CD4-positive, alpha-beta memory T cell (primary cell): ENCODE measurements at regions not wholly inside any gene's neighbourhood (a gene's known extent, or its start where the extent isn't known, plus 50 kb on each side); places are given as distances from the start of the nearest gene placed in this dataset.
"Not testable (repeated sequence)": the region's sequence is repeated elsewhere in the genome, so short reads cannot be mapped to it uniquely, and the experiment has no call there.

ENCODE experiments used
- CTCF ChIA-PET: fragments of 350-600 bp; sonication (Branson Sonifier 250); formaldehyde crosslinking; loops from one replicate; lab custom pipeline; 2021; ENCODE audit warnings: inconsistent platforms; ENCODE audit not compliant: partially characterized antibody; lab: Charles Lee
- POLR2A ChIA-PET: fragments of 350-600 bp; sonication (Branson Sonifier 250); formaldehyde crosslinking; loops from one replicate; lab custom pipeline; 2021; ENCODE audit not compliant: partially characterized antibody; lab: Charles Lee
- DNase-seq, 5 donors: peaks; one replicate each; pipeline versions ENCODE4 v3.0.0 to v3.0.0-alpha.2; 2020 to 2022; ENCODE audit warnings: mixed read lengths in 1 of 5
- H3K27ac ChIP-seq: one replicate; pipeline ENCODE4 v1.7.0; 2013; ENCODE audit warnings: low read depth, low read length
- H3K27me3 ChIP-seq: 2 replicates; pipeline ENCODE4 v1.7.0; 2013; ENCODE audit warnings: mild to moderate bottlenecking, low read length, moderate library complexity; ENCODE audit not compliant: insufficient read depth
- H3K36me3 ChIP-seq: 2 replicates; pipeline ENCODE4 v1.7.0; 2013; ENCODE audit warnings: mild to moderate bottlenecking, low read length, moderate library complexity; ENCODE audit not compliant: insufficient read depth
- H3K4me1 ChIP-seq: 2 replicates; pipeline ENCODE4 v1.7.0; 2013; ENCODE audit warnings: mild to moderate bottlenecking, low read length, moderate library complexity; ENCODE audit not compliant: insufficient read depth
- H3K4me3 ChIP-seq, 2 donors: one replicate each; pipeline ENCODE4 v1.7.0; 2013; ENCODE audit warnings: low read length in 2 of 2, mild to moderate bottlenecking in 1 of 2
- H3K9me3 ChIP-seq, 2 donors: one replicate each; pipeline ENCODE4 v1.7.0; 2013; ENCODE audit warnings: low read length in 2 of 2, control low read depth in 1 of 2; ENCODE audit not compliant: control insufficient read depth in 1 of 2
- H3K27ac Mint-ChIP-seq, 7 donors: one replicate each; pipeline ENCODE4 v1.8.0; 2020 to 2021; ENCODE audit warnings: mixed read lengths in 7 of 7, mild to moderate bottlenecking in 6 of 7, inconsistent platforms in 3 of 7, moderate library complexity in 3 of 7
- H3K27me3 Mint-ChIP-seq, 2 donors: one replicate each; pipeline ENCODE4 v1.8.0; 2020 to 2021; ENCODE audit warnings: mixed read lengths in 2 of 2
- H3K36me3 Mint-ChIP-seq, 2 donors: one replicate each; pipeline ENCODE4 v1.8.0; 2020 to 2021; ENCODE audit warnings: mixed read lengths in 2 of 2, inconsistent platforms in 1 of 2, mild to moderate bottlenecking in 1 of 2
- H3K4me1 Mint-ChIP-seq, 4 donors: one replicate each; pipeline ENCODE4 v1.8.0; 2020 to 2021; ENCODE audit warnings: mixed read lengths in 4 of 4, mild to moderate bottlenecking in 1 of 4
- H3K4me3 Mint-ChIP-seq, 8 donors: one replicate each; pipeline ENCODE4 v1.8.0; 2020 to 2021; ENCODE audit warnings: mixed read lengths in 8 of 8, mild to moderate bottlenecking in 7 of 8, moderate library complexity in 6 of 8, inconsistent platforms in 3 of 8
- H3K9me3 Mint-ChIP-seq, 8 donors: one replicate each; pipeline ENCODE4 v1.8.0; 2020 to 2021; ENCODE audit warnings: mixed read lengths in 8 of 8, mild to moderate bottlenecking in 5 of 8, inconsistent platforms in 3 of 8, moderate library complexity in 1 of 8
- intact Hi-C: fragments of 100-400 bp; cut with micrococcal nuclease; formaldehyde crosslinking; loops from one replicate; pipeline ENCODE4 v1.15.1; 2023

DNA sequence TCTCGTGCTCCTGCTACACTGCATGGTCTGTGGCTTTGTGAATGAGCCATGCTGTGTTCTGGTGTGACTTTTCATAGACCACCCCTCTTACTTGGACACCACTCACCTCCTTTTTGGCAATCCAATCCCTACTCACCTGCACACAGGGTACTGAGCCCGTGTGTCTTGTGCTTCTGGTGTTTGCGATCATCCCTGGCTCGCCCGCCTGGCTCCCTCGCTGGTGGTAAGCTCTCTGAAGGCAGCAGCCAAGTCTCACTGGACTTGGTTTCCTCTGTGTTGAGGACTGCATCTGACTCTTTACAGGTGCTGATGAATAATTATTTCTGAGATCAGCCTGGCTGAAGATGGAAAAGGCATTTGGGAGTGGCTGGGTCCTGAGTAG lies 276.8 kb downstream of the TSN start:
- CTCF ChIA-PET: no interaction called here
- Mint-ChIP-seq H3K9me3 (peaks cover 0 to 1% (median 0%) of the 10 kb centered on the region in 8 donors), H3K27ac (no peak overlapping the region), H3K4me1 (no peaks in the 10 kb centered on the region), H3K4me3 (no peak overlapping the region), H3K27me3 (no peaks in the 10 kb centered on the region), H3K36me3 (no peaks in the 10 kb centered on the region)
- no peaks in the 10 kb centered on the region for H3K9me3 ChIP-seq
- POLR2A ChIA-PET: no interaction called here
- DNase-seq: no peak
- H3K27ac ChIP-seq: no peak overlapping the region
- no peaks in the 10 kb centered on the region for H3K36me3 ChIP-seq
- no peak overlapping the region for H3K4me3 ChIP-seq
- no peaks in the 10 kb centered on the region for H3K4me1 ChIP-seq
- H3K27me3 ChIP-seq: no peaks in the 10 kb centered on the region
- intact Hi-C loops: no loop called here

GRCh38 chr2:122033778-122034177 lies 278.3 kb downstream of the TSN start:
- DNase-seq: no peak
- H3K9me3 Mint-ChIP-seq: peaks cover 0 to 4% (median 0%) of the 10 kb centered on the region in 8 donors
- no peaks in the 10 kb centered on the region for H3K4me1 Mint-ChIP-seq
- Histone ChIP-seq H3K27me3 (no peaks in the 10 kb centered on the region), H3K4me1 (no peaks in the 10 kb centered on the region), H3K27ac (no peak overlapping the region), H3K36me3 (no peaks in the 10 kb centered on the region), H3K9me3 (no peaks in the 10 kb centered on the region), H3K4me3 (no peak overlapping the region)
- no peak overlapping the region for H3K27ac Mint-ChIP-seq
- POLR2A ChIA-PET: no interaction called here
- no peaks in the 10 kb centered on the region for H3K27me3 Mint-ChIP-seq
- CTCF ChIA-PET: no interaction called here
- H3K36me3 Mint-ChIP-seq: no peaks in the 10 kb centered on the region
- no peak overlapping the region for H3K4me3 Mint-ChIP-seq
- intact Hi-C loops: no loop called here

DNA sequence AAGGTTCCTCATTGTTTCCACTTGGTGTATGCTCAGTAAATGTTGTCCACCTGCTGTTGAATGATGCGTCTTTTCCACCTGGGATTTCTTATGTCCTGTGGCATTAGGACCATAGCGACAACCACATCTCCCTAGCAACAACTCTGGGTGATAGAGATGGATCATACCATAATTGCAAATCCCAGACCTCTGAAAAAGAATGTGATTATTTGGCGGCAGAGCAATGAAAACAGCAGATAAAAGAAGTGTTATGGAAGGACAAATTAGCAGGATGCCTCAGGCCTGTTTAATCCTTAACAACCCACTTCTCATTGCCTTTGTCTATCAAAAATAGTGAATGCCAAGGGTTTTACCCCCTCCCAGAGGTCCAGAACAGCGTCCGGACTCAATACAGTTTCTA lies 278.9 kb downstream of the TSN start:
- H3K27me3 Mint-ChIP-seq: no peaks in the 10 kb centered on the region
- Histone ChIP-seq H3K36me3 (no peaks in the 10 kb centered on the region), H3K9me3 (no peaks in the 10 kb centered on the region), H3K4me3 (no peak overlapping the region), H3K27ac (no peak overlapping the region), H3K27me3 (no peaks in the 10 kb centered on the region), H3K4me1 (no peaks in the 10 kb centered on the region)
- no peak overlapping the region for H3K27ac Mint-ChIP-seq
- POLR2A ChIA-PET: no interaction called here
- no peak overlapping the region for H3K4me3 Mint-ChIP-seq
- no peaks in the 10 kb centered on the region for H3K4me1 Mint-ChIP-seq
- CTCF ChIA-PET: no interaction called here
- intact Hi-C loops: no loop called here
- no peak for DNase-seq
- H3K36me3 Mint-ChIP-seq: no peaks in the 10 kb centered on the region
- peaks cover 0 to 6% (median 0%) of the 10 kb centered on the region in 8 donors for H3K9me3 Mint-ChIP-seq

DNA sequence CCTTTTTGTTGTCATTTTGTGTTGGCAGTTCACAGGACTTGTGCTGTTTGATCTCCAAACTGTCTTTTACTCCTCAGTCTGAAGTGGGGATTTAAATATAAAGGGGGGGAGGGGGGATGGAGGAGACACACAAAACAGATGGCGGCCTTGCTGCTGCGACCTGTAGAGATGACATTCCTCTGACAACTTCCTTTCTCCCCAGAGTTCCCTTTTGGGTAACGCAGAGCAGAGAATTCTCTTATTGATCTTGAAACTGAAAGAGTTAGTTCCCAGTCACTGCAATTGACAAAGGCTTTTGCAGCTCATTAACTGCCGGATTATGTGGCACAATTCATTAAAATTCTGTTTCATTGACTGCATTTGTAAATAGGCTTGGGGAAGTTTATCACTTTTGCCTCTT lies 279.3 kb downstream of the TSN start:
- intact Hi-C loops: no loop called here
- POLR2A ChIA-PET: no interaction called here
- no peaks in the 10 kb centered on the region for H3K27me3 Mint-ChIP-seq
- no peak overlapping the region for H3K4me3 Mint-ChIP-seq
- Histone ChIP-seq H3K36me3 (no peaks in the 10 kb centered on the region), H3K9me3 (no peaks in the 10 kb centered on the region), H3K4me1 (no peaks in the 10 kb centered on the region), H3K27ac (no peak overlapping the region), H3K27me3 (no peaks in the 10 kb centered on the region), H3K4me3 (no peak overlapping the region)
- H3K36me3 Mint-ChIP-seq: no peaks in the 10 kb centered on the region
- H3K4me1 Mint-ChIP-seq: no peaks in the 10 kb centered on the region
- H3K27ac Mint-ChIP-seq: no peak overlapping the region
- CTCF ChIA-PET: no interaction called here
- H3K9me3 Mint-ChIP-seq: peaks cover 0 to 6% (median 0%) of the 10 kb centered on the region in 8 donors
- no peak for DNase-seq

GRCh38 chr2:122038816-122039215 lies 283.4 kb downstream of the TSN start:
- H3K27me3 ChIP-seq, CTCF ChIA-PET, H3K4me3 Mint-ChIP-seq, H3K27ac ChIP-seq, H3K4me3 ChIP-seq, H3K9me3 Mint-ChIP-seq, intact Hi-C loops, H3K27ac Mint-ChIP-seq, H3K36me3 Mint-ChIP-seq, DNase-seq, POLR2A ChIA-PET, H3K36me3 ChIP-seq, H3K4me1 Mint-ChIP-seq, H3K4me1 ChIP-seq, H3K9me3 ChIP-seq, H3K27me3 Mint-ChIP-seq: not testable (repeated sequence)

DNA sequence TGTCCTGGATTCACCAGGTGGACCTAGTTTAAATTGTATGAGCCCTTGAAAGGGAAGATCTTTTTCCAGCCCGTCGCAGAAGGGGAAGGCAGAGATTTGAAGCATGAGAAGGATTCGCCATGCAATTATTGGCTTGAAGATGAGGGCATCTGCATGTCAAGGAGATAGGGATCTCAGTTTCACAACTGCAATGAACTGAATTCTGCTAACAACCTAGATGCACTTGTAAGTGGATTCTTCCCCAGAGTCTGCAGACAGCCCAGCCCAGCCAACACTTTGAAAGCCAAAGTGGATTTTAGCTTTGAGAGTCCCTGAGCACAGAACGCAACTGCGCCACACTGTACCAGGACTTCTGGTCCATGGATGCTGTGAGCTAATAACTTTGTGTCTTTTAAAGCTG lies 286.0 kb downstream of the TSN start:
- H3K9me3 Mint-ChIP-seq: peaks cover 0 to 6% (median 1%) of the 10 kb centered on the region in 8 donors
- CTCF ChIA-PET: no interaction called here
- Histone ChIP-seq H3K4me1 (no peaks in the 10 kb centered on the region), H3K9me3 (no peaks in the 10 kb centered on the region), H3K27ac (no peak overlapping the region), H3K4me3 (no peak overlapping the region), H3K27me3 (no peaks in the 10 kb centered on the region), H3K36me3 (no peaks in the 10 kb centered on the region)
- H3K36me3 Mint-ChIP-seq: no peaks in the 10 kb centered on the region
- POLR2A ChIA-PET: no interaction called here
- H3K4me3 Mint-ChIP-seq: no peak overlapping the region
- no peak overlapping the region for H3K27ac Mint-ChIP-seq
- DNase-seq: no peak
- no peaks in the 10 kb centered on the region for H3K27me3 Mint-ChIP-seq
- no peaks in the 10 kb centered on the region for H3K4me1 Mint-ChIP-seq
- intact Hi-C loops: no loop called here

DNA sequence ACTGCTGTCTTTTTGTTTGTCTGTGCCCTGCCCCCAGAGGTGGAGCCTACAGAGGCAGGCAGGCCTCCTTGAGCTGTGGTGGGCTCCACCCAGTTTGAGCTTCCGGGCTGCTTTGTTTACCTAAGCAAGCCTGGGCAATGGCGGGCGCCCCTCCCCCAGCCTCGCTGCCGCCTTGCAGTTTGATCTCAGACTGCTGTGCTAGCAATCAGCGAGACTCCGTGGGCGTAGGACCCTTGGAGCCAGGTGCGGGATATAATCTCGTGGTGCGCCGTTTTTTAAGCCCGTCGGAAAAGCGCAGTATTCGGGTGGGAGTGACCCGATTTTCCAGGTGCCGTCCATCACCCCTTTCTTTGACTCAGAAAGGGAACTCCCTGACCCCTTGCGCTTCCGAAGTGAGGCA lies 296.2 kb downstream of the TSN start:
- H3K36me3 ChIP-seq, H3K9me3 ChIP-seq, H3K27me3 ChIP-seq, H3K27ac Mint-ChIP-seq, H3K4me3 Mint-ChIP-seq, POLR2A ChIA-PET, H3K36me3 Mint-ChIP-seq, CTCF ChIA-PET, H3K4me1 ChIP-seq, H3K27ac ChIP-seq, DNase-seq, H3K27me3 Mint-ChIP-seq, H3K9me3 Mint-ChIP-seq, H3K4me1 Mint-ChIP-seq, intact Hi-C loops, H3K4me3 ChIP-seq: not testable (repeated sequence)

DNA sequence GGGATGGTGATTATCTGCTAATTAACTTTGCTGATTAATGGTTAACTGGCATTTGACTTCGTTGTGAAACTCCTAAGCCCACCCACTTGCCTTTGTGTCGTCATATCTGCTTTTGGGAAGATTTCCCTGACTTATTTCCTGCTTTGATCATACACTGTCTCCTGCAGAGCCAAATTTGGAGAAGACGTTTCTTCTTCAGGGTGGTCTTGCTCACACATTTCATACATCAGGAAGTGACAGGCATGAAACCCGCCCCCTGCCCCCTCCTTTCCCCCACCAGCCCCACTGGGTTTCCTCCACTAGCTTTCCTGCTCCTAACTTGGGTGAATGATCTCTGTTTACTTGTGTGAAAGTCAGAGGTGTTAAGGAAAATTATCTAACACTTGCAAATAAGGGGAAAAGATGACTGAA lies 300.1 kb downstream of the TSN start:
- no peak for DNase-seq
- ChIA-PET POLR2A (no interaction called here), CTCF (no interaction called here)
- H3K4me1 Mint-ChIP-seq: no peaks in the 10 kb centered on the region
- no peak overlapping the region for H3K27ac Mint-ChIP-seq
- H3K4me3 Mint-ChIP-seq: no peak overlapping the region
- no peaks in the 10 kb centered on the region for H3K36me3 Mint-ChIP-seq
- Histone ChIP-seq H3K9me3 (no peaks in the 10 kb centered on the region), H3K27me3 (no peaks in the 10 kb centered on the region), H3K4me3 (no peak overlapping the region), H3K4me1 (no peaks in the 10 kb centered on the region), H3K27ac (no peak overlapping the region), H3K36me3 (no peaks in the 10 kb centered on the region)
- H3K27me3 Mint-ChIP-seq: peaks cover 4 to 10% of the 10 kb centered on the region in 2 donors
- H3K9me3 Mint-ChIP-seq: peaks cover 0 to 7% (median 0%) of the 10 kb centered on the region in 8 donors
- intact Hi-C loops: no loop called here
